GM12801 (cell line): ENCODE measurements at regions not wholly inside any gene's neighbourhood (a gene's known extent, or its start where the extent isn't known, plus 50 kb on each side); places are given as distances from the start of the nearest gene placed in this dataset.

Source experiments
- TF ChIP-seq, protein P1 (sequence below): IDR thresholded peaks from one replicate; pipeline ENCODE4 v1.5.1; 2011; ENCODE audit warnings: control low read depth; ENCODE audit not compliant: insufficient read length; ENCODE audit errors: extremely low read depth

DNA sequence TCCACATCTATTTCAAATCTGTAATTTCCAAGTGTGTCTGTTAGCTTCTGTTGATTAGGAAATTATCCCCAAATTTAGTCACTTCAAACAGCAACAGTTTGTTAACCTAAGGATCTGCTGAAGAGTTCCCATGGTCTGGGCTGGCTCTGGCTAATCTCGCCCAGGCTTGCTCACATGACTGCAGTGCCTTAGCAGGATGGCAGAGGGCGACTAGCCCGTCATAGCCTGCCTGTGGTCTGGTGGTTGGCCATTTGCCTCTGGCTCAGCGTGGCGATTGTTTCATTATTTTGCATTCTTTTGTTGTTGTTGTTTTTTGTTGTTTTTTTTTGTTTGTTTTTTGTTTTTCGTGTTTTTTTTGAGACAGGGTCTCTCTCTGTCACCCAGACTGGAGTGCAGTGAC lies 264.0 kb downstream of the TRIML1 start:
- TF ChIP-seq, protein P1, sequence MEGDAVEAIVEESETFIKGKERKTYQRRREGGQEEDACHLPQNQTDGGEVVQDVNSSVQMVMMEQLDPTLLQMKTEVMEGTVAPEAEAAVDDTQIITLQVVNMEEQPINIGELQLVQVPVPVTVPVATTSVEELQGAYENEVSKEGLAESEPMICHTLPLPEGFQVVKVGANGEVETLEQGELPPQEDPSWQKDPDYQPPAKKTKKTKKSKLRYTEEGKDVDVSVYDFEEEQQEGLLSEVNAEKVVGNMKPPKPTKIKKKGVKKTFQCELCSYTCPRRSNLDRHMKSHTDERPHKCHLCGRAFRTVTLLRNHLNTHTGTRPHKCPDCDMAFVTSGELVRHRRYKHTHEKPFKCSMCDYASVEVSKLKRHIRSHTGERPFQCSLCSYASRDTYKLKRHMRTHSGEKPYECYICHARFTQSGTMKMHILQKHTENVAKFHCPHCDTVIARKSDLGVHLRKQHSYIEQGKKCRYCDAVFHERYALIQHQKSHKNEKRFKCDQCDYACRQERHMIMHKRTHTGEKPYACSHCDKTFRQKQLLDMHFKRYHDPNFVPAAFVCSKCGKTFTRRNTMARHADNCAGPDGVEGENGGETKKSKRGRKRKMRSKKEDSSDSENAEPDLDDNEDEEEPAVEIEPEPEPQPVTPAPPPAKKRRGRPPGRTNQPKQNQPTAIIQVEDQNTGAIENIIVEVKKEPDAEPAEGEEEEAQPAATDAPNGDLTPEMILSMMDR, result no peak

DNA sequence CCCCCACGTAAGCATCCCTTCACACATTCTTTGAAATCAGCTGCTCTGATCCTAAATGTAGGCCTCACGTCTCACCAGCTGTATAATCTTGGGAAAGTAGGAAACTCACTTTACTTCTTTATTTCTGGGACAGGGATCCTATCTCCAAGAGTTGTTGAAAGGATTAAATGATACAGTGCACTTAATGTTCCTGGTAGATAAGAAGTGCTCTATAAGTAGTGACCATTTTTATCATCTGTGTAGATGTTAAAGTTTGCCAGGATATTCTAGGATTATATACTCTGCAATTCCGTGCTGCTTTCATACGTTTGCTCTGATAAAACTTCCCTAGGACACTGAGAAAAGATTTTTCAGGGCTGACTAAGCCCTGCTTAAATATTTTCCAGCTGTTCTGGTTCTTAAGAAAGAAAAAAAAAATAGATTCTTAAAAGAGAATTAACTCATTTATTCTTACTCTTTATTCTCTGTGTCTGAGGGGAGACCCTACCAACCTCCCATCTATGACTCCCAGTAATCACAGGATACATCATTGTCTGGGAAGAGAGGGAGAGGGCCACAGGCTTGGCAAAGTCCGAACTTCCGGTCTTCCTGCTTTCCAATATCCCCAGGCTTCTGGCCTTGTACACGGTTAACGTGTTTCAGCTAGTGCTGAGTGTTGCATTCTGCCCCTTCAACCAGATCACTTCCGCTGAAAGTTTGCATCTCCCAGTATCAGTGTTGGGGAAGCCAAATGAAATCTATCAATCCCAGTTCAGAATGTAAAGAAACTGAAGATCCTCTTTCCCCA lies 269.2 kb downstream of the TRIML1 start:
- TF ChIP-seq, protein P1, result no peak

DNA sequence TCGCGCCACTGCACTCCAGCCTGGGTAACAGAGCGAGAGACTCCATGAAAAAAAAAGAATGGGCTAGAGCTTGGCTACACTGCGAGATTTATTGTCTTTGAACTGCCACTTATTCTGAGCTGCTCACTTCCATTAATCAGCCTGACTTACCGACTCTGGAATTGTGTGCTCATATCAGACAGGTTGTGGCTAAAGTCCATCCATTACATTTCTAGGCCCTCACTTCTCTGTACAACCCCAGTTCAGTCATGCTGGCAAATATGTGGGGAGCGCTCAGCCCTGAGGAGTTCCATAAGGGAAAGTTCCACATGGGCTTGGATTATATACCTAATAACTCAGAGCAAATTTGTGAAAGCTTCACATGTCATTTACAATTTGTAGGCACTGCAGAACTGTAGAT lies 270.6 kb downstream of the TRIML1 start:
- TF ChIP-seq, protein P1, result no peak

DNA sequence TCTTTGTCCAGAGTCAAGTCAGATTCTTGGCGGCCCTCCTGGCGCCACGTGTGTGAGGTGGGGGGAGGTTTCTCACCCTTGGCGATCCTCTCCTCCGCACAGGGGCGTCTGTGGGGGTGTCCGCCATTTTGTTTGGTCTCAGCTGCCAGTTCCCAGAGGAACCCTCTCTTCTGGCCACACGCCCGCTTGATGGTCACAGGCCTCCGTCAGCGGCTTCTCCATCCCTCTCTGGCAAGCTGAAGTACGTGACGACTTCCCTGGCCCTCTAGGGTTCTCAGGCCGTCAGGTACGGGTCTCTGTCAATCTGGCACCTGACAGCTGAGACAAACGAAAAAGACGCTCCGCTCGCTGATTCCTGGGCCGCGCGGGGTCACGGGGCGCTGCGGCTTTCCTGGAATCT lies 272.6 kb downstream of the TRIML1 start:
- TF ChIP-seq, protein P1, result no peak

DNA sequence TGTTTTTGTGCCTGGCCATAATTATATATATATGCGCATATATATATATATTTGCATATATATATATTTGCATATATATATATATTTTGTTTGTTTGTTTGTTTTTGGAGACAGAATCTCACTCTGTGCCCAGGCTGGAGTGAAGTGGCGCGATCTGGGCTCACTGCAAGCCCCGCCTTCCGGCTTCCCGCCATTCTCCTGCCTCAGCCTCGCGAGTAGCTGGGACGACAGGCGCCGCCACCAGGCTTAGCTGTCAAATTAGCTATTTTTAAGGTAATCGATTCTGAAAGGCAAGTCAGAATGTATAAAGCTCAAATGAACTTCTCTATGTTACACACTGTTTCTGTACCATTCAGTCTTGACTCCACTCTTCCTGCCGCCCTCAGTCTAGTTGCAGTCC lies 273.3 kb downstream of the TRIML1 start:
- TF ChIP-seq, protein P1, result no peak

DNA sequence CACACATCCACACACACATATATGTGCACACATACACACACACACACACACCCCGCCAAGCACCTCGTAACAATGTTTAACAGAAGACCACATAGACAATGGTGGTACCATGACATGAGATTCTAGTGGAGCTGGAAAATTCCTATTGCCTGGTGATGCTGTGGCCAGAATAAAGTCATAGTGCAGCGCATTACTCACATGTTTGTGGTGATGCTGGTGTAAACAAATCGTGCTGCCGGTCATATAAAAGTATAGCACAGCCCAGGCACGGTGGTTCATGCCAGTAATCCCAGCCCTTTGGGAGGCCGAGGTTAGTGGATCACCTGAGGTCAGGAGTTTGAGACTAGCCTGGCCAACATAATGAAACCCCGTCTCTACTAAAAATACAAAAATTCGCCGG lies 275.2 kb downstream of the TRIML1 start:
- TF ChIP-seq, protein P1, result no peak

DNA sequence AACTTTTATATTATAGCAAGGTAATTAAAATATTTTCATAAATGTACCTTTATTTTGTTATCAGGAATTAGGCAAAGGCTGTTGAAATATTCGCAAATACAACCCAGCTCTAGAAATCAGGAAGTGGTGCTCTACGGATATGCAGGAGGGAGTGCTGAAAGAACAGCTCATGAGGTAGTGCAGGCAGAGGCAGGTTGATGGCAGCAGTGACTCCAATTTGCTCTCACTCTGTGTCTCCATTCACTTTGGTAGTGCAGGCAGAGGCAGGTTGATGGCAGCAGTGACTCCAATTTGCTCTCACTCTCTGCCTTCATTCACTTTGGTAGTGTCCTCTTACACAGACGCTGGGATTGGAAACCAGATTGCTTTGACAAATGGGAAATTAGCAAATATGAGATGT lies 277.9 kb downstream of the TRIML1 start:
- TF ChIP-seq, protein P1, result no peak
